Naive thymus-derived CD4-positive, alpha-beta T cell (primary cell): ENCODE measurements at regions not wholly inside any gene's neighbourhood (a gene's known extent, or its start where the extent isn't known, plus 50 kb on each side); places are given as distances from the start of the nearest gene placed in this dataset.

Experiments used
- ATAC-seq: fragments of 150-1000 bp; cut with Tn5 transposase; 2 replicates; pipeline ENCODE4 v1.10.0; 2021; ENCODE audit warnings: mild to moderate bottlenecking, moderate library complexity
- CTCF ChIA-PET: fragments of 350-600 bp; sonication (Branson Sonifier 250); formaldehyde crosslinking; loops from one replicate; lab custom pipeline; 2021; ENCODE audit warnings: antibody characterized with exemption; lab: Charles Lee
- POLR2A ChIA-PET: fragments of 350-600 bp; sonication (Branson Sonifier 250); formaldehyde crosslinking; loops from one replicate; lab custom pipeline; 2021; ENCODE audit warnings: antibody characterized with exemption, inconsistent platforms; lab: Charles Lee
- DNase-seq, 9 donors: peaks; one replicate each; pipeline versions ENCODE4 v3.0.0 to v3.0.0-alpha.2; 2020 to 2022; ENCODE audit warnings: mixed read lengths in 1 of 9
- H3K27ac ChIP-seq: one replicate; pipeline ENCODE4 v1.7.0; 2013; ENCODE audit warnings: mild to moderate bottlenecking, low read depth, low read length, moderate library complexity
- H3K27me3 ChIP-seq, 2 donors: one replicate each; pipeline ENCODE4 v1.7.0; 2013; ENCODE audit warnings: low read length in 2 of 2, mild to moderate bottlenecking in 2 of 2, moderate library complexity in 2 of 2; ENCODE audit not compliant: control insufficient read depth in 2 of 2, insufficient read depth in 2 of 2
- H3K36me3 ChIP-seq, 3 experiments: 1 replicate in 2 of 3; 2 replicates in 1 of 3; pipeline ENCODE4 v1.7.0; 2013; ENCODE audit warnings: low read length in 3 of 3, mild to moderate bottlenecking in 3 of 3, moderate library complexity in 1 of 3; ENCODE audit not compliant: insufficient read depth in 3 of 3, control insufficient read depth in 2 of 3
- H3K4me1 ChIP-seq, 2 donors: one replicate each; pipeline ENCODE4 v1.7.0; 2013; ENCODE audit warnings: low read length in 2 of 2, mild to moderate bottlenecking in 2 of 2, moderate library complexity in 1 of 2; ENCODE audit not compliant: control insufficient read depth in 2 of 2, insufficient read depth in 2 of 2
- H3K4me3 ChIP-seq: 2 replicates; pipeline ENCODE4 v1.7.0; 2013; ENCODE audit warnings: mild to moderate bottlenecking, low read length
- H3K9me3 ChIP-seq, 3 experiments: 1 replicate in 2 of 3; 2 replicates in 1 of 3; pipeline ENCODE4 v1.7.0; 2013; ENCODE audit warnings: low read length in 3 of 3; ENCODE audit not compliant: control insufficient read depth in 2 of 3
- H3K27ac Mint-ChIP-seq, 9 donors: one replicate each; pipeline ENCODE4 v1.8.0; 2020 to 2022; ENCODE audit warnings: mixed read lengths in 9 of 9, mild to moderate bottlenecking in 8 of 9, moderate library complexity in 5 of 9, inconsistent platforms in 2 of 9
- H3K27me3 Mint-ChIP-seq, 5 donors: one replicate each; pipeline ENCODE4 v1.8.0; 2021 to 2022; ENCODE audit warnings: mixed read lengths in 5 of 5, mild to moderate bottlenecking in 1 of 5
- H3K36me3 Mint-ChIP-seq, 5 donors: one replicate each; pipeline ENCODE4 v1.8.0; 2020 to 2022; ENCODE audit warnings: mixed read lengths in 5 of 5, mild to moderate bottlenecking in 3 of 5, inconsistent platforms in 1 of 5
- H3K4me1 Mint-ChIP-seq, 7 donors: one replicate each; pipeline ENCODE4 v1.8.0; 2020 to 2022; ENCODE audit warnings: mixed read lengths in 7 of 7, mild to moderate bottlenecking in 3 of 7, inconsistent platforms in 1 of 7
- H3K4me3 Mint-ChIP-seq, 10 donors: one replicate each; pipeline ENCODE4 v1.8.0; 2020 to 2022; ENCODE audit warnings: mild to moderate bottlenecking in 10 of 10, mixed read lengths in 10 of 10, moderate library complexity in 6 of 10, inconsistent platforms in 2 of 10
- H3K9me3 Mint-ChIP-seq, 11 donors: one replicate each; pipeline ENCODE4 v1.8.0; 2020 to 2022; ENCODE audit warnings: mixed read lengths in 11 of 11, mild to moderate bottlenecking in 4 of 11, inconsistent platforms in 1 of 11, moderate library complexity in 1 of 11
- intact Hi-C, 2 donors: fragments of 100-400 bp; cut with micrococcal nuclease; formaldehyde crosslinking; loops; one replicate each; pipeline ENCODE4 v1.15.1; 2023

- H3K36me3 Mint-ChIP-seq, result peaks cover 0 to 3% (median 0%) of the 10 kb centered on the region in 5 donors
- H3K27me3 Mint-ChIP-seq, result peaks cover 0 to 5% (median 0%) of the 10 kb centered on the region in 5 donors
- CTCF ChIA-PET, result no interaction called here
- no peak for DNase-seq
- Histone ChIP-seq H3K4me1 (peaks cover 3 to 17% of the 10 kb centered on the region in 2 donors), H3K27ac (no peak overlapping the region), H3K9me3 (no peaks in the 10 kb centered on the region), H3K36me3 (no peaks in the 10 kb centered on the region), H3K4me3 (no peak overlapping the region), H3K27me3 (no peaks in the 10 kb centered on the region)
- POLR2A ChIA-PET, result no interaction called here
- H3K4me3 Mint-ChIP-seq, result no peak overlapping the region
- peaks cover 5 to 23% (median 6%) of the 10 kb centered on the region in 7 donors for H3K4me1 Mint-ChIP-seq
- no peaks in the 10 kb centered on the region for H3K9me3 Mint-ChIP-seq
- intact Hi-C loops, result no loop called here
- H3K27ac Mint-ChIP-seq, result no peak overlapping the region
- ATAC-seq, result no peak
Observed at GRCh38 chr3:184633237-184633579, 71.6 kb downstream of the EPHB3 start.

GRCh38 chr3:184632551-184633236 is 71.1 kb downstream of the EPHB3 start:
- Histone ChIP-seq H3K4me1 (peaks cover 3 to 12% of the 10 kb centered on the region in 2 donors), H3K36me3 (no peaks in the 10 kb centered on the region), H3K27me3 (no peaks in the 10 kb centered on the region), H3K4me3 (no peak overlapping the region), H3K9me3 (no peaks in the 10 kb centered on the region), H3K27ac (no peak overlapping the region)
- ATAC-seq (no peak), DNase-seq (no peak)
- ChIA-PET POLR2A (no interaction called here), CTCF (interaction anchor here (0.7 kb wide), 1 partner anchor 79 kb away, joined by 5 read pairs; no protein-coding TSS in a partner anchor)
- Mint-ChIP-seq H3K4me1 (peaks cover 5 to 23% (median 6%) of the 10 kb centered on the region in 7 donors), H3K27me3 (peaks cover 0 to 5% (median 0%) of the 10 kb centered on the region in 5 donors), H3K36me3 (peaks cover 0 to 3% (median 0%) of the 10 kb centered on the region in 5 donors), H3K4me3 (no peak overlapping the region), H3K9me3 (peaks cover 0 to under 1% (median 0%) of the 10 kb centered on the region in 11 donors), H3K27ac (peak overlapping the region in 1 of 9 donors; percentile 49)
- intact Hi-C loops, result no loop called here
